Upper lobe of right lung (tissue), 1 donor: ENCODE measurements at regions not wholly inside any gene's neighbourhood (a gene's known extent, or its start where the extent isn't known, plus 50 kb on each side); places are given as distances from the start of the nearest gene placed in this dataset.
A peak's percentile ranks its signal among the peaks of the same experiment; 100 is the strongest.

ENCODE experiments used
- ATAC-seq: fragments of 200-7000 bp; cut with Tn5 transposase; one replicate; pipeline ENCODE4 v1.9.1; 2020; ENCODE audit warnings: mild to moderate bottlenecking, moderate library complexity
- DNase-seq: peaks from one replicate; pipeline ENCODE4 v3.0.0-alpha.2; 2020
- H3K27ac ChIP-seq: fragments of 200-600 bp; one replicate; pipeline ENCODE4 v1.8.0; 2022
- H3K27me3 ChIP-seq: fragments of 200-600 bp; one replicate; pipeline ENCODE4 v1.8.0; 2022; ENCODE audit warnings: mild to moderate bottlenecking
- H3K36me3 ChIP-seq: fragments of 200-600 bp; one replicate; pipeline ENCODE4 v1.8.0; 2022
- H3K4me1 ChIP-seq: fragments of 200-600 bp; one replicate; pipeline ENCODE4 v1.8.0; 2022
- H3K4me3 ChIP-seq: fragments of 200-600 bp; one replicate; pipeline ENCODE4 v1.8.0; 2022; ENCODE audit warnings: mild to moderate bottlenecking
- H3K9me3 ChIP-seq: fragments of 200-600 bp; one replicate; pipeline ENCODE4 v1.8.0; 2022
- intact Hi-C: fragments of 100-400 bp; cut with DNase I; formaldehyde crosslinking; loops from one replicate; pipeline ENCODE4 v1.11.0; 2022
- TF ChIP-seq, protein P1 (sequence below): fragments of 200-600 bp; IDR thresholded peaks from one replicate; pipeline ENCODE4 v1.8.0; 2022; ENCODE audit warnings: antibody characterized with exemption
- donor health status: DM: no; HTN: yes; CAD: no; lungs with severe emphysema.

DNA sequence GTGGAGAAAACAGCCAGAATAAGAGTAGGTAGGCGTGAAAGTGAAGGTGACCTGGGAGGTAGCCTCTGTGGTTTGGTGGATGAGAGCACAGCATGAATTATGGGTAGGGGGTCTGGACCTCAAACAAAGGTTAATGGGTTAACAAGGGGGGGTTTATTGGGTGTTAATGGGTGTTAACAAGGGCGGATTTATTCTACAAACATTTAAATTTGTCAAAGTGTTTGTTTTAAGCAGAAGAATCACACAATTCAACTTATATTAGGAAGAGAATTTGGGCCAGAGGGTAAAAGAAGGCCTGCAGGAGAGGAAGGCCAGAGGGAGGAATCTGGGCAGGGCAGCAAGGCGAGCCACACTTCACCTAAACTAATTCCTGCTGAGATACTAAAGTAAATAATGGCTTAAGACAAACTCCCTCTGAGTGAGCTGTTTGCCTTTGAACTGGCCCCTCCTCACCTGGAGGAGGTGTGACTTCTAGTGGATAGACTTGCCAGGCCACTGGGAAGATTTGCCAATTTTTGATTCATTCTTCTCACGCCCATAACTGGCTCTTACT lies 191.7 kb downstream of the GIPC2 start:
- peak; percentile 97 for ATAC-seq
- peak; percentile 72 for DNase-seq
- TF ChIP-seq, protein P1, sequence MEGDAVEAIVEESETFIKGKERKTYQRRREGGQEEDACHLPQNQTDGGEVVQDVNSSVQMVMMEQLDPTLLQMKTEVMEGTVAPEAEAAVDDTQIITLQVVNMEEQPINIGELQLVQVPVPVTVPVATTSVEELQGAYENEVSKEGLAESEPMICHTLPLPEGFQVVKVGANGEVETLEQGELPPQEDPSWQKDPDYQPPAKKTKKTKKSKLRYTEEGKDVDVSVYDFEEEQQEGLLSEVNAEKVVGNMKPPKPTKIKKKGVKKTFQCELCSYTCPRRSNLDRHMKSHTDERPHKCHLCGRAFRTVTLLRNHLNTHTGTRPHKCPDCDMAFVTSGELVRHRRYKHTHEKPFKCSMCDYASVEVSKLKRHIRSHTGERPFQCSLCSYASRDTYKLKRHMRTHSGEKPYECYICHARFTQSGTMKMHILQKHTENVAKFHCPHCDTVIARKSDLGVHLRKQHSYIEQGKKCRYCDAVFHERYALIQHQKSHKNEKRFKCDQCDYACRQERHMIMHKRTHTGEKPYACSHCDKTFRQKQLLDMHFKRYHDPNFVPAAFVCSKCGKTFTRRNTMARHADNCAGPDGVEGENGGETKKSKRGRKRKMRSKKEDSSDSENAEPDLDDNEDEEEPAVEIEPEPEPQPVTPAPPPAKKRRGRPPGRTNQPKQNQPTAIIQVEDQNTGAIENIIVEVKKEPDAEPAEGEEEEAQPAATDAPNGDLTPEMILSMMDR, result no peak
- H3K4me3 ChIP-seq, result no peak overlapping the region
- H3K36me3 ChIP-seq, result no peaks in the 10 kb centered on the region
- H3K27ac ChIP-seq, result peak overlapping the region; percentile 44
- H3K9me3 ChIP-seq, result no peaks in the 10 kb centered on the region
- intact Hi-C loops, result no loop called here
- no peaks in the 10 kb centered on the region for H3K4me1 ChIP-seq
- no peaks in the 10 kb centered on the region for H3K27me3 ChIP-seq

DNA sequence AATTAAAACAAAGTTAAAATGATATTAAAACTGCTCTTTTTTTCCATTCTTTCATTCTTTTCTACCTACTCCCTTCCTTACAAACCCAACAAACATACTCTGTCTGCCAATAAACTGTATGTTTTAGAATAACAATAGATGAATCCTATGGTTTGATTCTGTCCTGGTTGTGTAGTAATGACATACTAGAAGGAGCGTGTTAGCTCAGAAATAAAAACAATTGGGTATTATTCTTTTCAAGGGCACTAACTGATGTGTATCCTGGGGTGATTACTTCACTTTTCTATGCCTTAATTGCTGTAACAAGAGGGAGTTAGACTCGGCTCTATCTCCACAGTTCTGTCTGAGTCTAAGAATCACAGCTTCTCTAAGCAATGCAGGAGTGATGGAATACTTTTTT lies 194.4 kb downstream of the GIPC2 start:
- no peaks in the 10 kb centered on the region for H3K36me3 ChIP-seq
- H3K4me3 ChIP-seq, result no peak overlapping the region
- no peak for DNase-seq

DNA sequence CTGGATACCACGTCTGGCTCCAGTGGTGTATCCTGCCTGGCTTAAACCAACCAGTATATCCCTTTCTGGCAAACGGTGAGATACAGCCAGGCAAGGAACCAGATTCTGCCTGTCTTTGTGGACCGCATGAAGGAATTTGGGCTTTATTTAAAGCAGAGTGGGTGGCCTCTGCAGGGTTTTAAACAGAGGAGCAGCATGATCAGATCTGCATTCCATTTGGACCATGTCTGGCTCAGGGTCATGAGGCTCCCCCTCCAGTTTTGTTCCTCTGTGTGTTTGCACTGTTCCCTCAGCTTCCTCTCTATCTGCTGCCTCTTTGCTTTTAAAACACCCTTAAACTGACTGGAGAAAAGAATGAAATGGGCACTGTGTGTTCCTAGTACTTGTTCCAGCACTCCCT lies 195.0 kb downstream of the GIPC2 start:
- ATAC-seq (no peak), DNase-seq (no peak)
- Histone ChIP-seq H3K9me3 (no peaks in the 10 kb centered on the region), H3K4me1 (no peaks in the 10 kb centered on the region), H3K36me3 (no peaks in the 10 kb centered on the region), H3K27ac (no peak overlapping the region), H3K27me3 (no peaks in the 10 kb centered on the region), H3K4me3 (no peak overlapping the region)
- intact Hi-C loops, result no loop called here
- TF ChIP-seq, protein P1, result no peak

More for the DNA sequence above, 194.4 kb downstream of the GIPC2 start:
- Histone ChIP-seq H3K4me1 (no peaks in the 10 kb centered on the region), H3K27me3 (no peaks in the 10 kb centered on the region), H3K27ac (no peak overlapping the region), H3K9me3 (no peaks in the 10 kb centered on the region)
- ATAC-seq, result no peak
- TF ChIP-seq, protein P1, result no peak
- intact Hi-C loops, result no loop called here

DNA sequence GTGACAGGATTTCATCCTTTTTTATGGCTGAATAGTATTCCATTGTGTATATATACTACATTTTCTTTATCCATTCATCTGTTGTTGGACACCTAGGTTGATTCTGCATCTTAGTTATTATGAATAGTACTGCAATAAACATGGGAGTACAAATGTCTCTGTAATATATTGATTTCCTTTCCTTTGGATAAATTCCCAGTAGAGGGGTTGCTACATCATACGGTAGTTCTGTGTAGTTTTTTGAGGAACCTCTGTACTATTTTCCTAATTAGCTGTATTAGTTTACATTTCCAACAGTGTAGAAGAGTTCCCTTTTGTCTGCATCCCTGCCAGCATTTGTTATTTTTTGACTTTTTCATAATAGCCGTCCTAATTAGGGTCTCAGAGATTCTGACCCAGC lies 201.3 kb downstream of the GIPC2 start:
- intact Hi-C loops, result no loop called here
- Histone ChIP-seq H3K4me3 (no peak overlapping the region), H3K9me3 (no peaks in the 10 kb centered on the region), H3K36me3 (no peaks in the 10 kb centered on the region), H3K27me3 (no peaks in the 10 kb centered on the region), H3K4me1 (no peaks in the 10 kb centered on the region), H3K27ac (no peak overlapping the region)
- TF ChIP-seq, protein P1, result no peak
- ATAC-seq (no peak), DNase-seq (no peak)

DNA sequence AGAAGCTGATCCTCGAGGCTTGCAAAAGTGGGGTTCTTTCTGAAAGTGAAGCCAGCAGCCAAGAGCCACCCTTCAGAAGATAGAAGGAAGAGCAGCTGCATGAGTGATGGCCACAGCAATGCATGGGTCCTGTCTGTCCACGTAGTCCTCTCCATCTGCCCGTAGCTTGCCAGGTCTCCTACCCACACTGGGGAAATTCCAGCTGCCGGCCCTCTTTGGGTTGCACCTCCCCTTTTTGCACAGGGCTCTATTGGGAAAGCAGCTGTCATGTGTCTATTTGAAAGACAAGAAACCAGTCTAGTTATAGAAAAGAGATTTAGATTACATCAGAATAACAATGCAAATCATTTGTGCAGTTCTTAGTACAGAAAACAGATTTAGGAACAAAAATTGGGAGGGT lies 204.4 kb downstream of the GIPC2 start:
- H3K27me3 ChIP-seq, result no peaks in the 10 kb centered on the region
- DNase-seq, result no peak
- ATAC-seq, result no peak
- no peak overlapping the region for H3K4me3 ChIP-seq
- no peaks in the 10 kb centered on the region for H3K4me1 ChIP-seq
- intact Hi-C loops, result no loop called here
- TF ChIP-seq, protein P1, result no peak
- no peaks in the 10 kb centered on the region for H3K9me3 ChIP-seq
- H3K36me3 ChIP-seq, result no peaks in the 10 kb centered on the region
- no peak overlapping the region for H3K27ac ChIP-seq

DNA sequence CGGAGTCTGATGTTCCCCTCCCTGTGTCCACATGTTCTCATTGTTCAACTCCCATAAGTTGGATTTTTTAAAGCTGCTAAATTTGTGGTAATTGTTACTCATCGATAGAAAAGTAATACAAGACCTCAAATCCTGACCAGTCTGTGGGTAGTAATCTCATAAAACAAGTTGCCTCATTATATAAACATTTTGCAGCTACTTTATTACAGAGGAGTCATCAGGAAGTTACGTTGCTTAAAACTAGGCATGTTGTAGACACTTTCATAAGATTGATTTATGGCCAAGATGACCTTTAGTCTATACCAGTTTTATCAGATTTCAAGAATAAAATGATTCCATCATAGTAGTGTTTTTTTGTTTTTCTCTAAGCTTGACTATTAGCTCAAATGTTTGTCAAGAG lies 208.8 kb downstream of the GIPC2 start:
- TF ChIP-seq, protein P1, result no peak
- Histone ChIP-seq H3K27me3 (no peaks in the 10 kb centered on the region), H3K36me3 (no peaks in the 10 kb centered on the region), H3K4me1 (no peaks in the 10 kb centered on the region), H3K27ac (no peak overlapping the region), H3K9me3 (no peaks in the 10 kb centered on the region), H3K4me3 (no peak overlapping the region)
- no peak for ATAC-seq
- intact Hi-C loops, result no loop called here
- no peak for DNase-seq
